Liver (tissue), 3 donors: ENCODE measurements at regions not wholly inside any gene's neighbourhood (a gene's known extent, or its start where the extent isn't known, plus 50 kb on each side); places are given as distances from the start of the nearest gene placed in this dataset.

Source experiments
- ATF3 ChIP-seq: IDR thresholded peaks from 2 replicates; pipeline ENCODE4 v1.6.1; 2016; ENCODE audit warnings: antibody characterized with exemption
- CTCF ChIP-seq: fragments of 150-350 bp; IDR thresholded peaks from 2 replicates; pipeline ENCODE4 v1.5.1; 2017; ENCODE audit warnings: improper control_type of control experiment, low read depth, low read length; ENCODE audit not compliant: missing input control
- EGR1 ChIP-seq, 2 donors: IDR thresholded peaks; 2 replicates each; pipeline ENCODE4 v1.6.1; 2016 to 2018; ENCODE audit warnings: antibody characterized with exemption in 2 of 2, low read depth in 2 of 2
- HNF4A ChIP-seq, 2 donors: conservative IDR thresholded peaks; 2 replicates each; pipeline ENCODE4 v1.6.1; 2016; ENCODE audit warnings: antibody characterized with exemption in 2 of 2, mild to moderate bottlenecking in 2 of 2
- JUND ChIP-seq, 2 donors: IDR thresholded peaks; 2 replicates each; pipeline ENCODE4 v1.6.1; 2016; ENCODE audit warnings: antibody characterized with exemption in 2 of 2
- MAX ChIP-seq: IDR thresholded peaks from 2 replicates; pipeline ENCODE4 v1.6.1; 2016; ENCODE audit warnings: antibody characterized with exemption
- NR2F2 ChIP-seq: IDR thresholded peaks from 2 replicates; pipeline ENCODE4 v1.6.1; 2016; ENCODE audit warnings: antibody characterized with exemption
- RAD21 ChIP-seq, 2 donors: IDR thresholded peaks; 2 replicates each; pipeline ENCODE4 v1.6.1; 2016; ENCODE audit warnings: antibody characterized with exemption in 2 of 2, mild to moderate bottlenecking in 2 of 2
- REST ChIP-seq: IDR thresholded peaks from 2 replicates; pipeline ENCODE4 v1.6.1; 2016; ENCODE audit warnings: antibody characterized with exemption, mild to moderate bottlenecking
- SP1 ChIP-seq: IDR thresholded peaks from 2 replicates; pipeline ENCODE4 v1.6.1; 2018; ENCODE audit warnings: antibody characterized with exemption, mild to moderate bottlenecking
- TAF1 ChIP-seq: conservative IDR thresholded peaks from 2 replicates; pipeline ENCODE4 v1.6.1; 2016; ENCODE audit warnings: antibody characterized with exemption, mild to moderate bottlenecking
- YY1 ChIP-seq: IDR thresholded peaks from 2 replicates; pipeline ENCODE4 v1.6.1; 2016; ENCODE audit warnings: antibody characterized with exemption, mild to moderate bottlenecking
- ZBTB33 ChIP-seq: IDR thresholded peaks from 2 replicates; pipeline ENCODE4 v1.6.1; 2016; ENCODE audit warnings: antibody characterized with exemption
- donor health status: healthy.
- donor health status: healthy.

GRCh38 chr12:107552263-107552662 lies 133.3 kb upstream of the PWP1 start:
- TF ChIP-seq CTCF: no peak
- no peak for TF ChIP-seq RAD21 (IDR thresholded peaks at IDR 0.05)
- TF ChIP-seq REST: no peak
- TF ChIP-seq ZBTB33: no peak
- no peak for TF ChIP-seq SP1
- TF ChIP-seq TAF1: no peak
- TF ChIP-seq MAX: no peak
- TF ChIP-seq JUND (IDR thresholded peaks at IDR 0.05): no peak
- TF ChIP-seq ATF3: no peak
- TF ChIP-seq YY1: no peak
- no peak for TF ChIP-seq EGR1 (IDR thresholded peaks at IDR 0.05; ENCODE audit: low read depth in 2 of 2)
- TF ChIP-seq HNF4A (conservative IDR thresholded peaks at IDR 0.05): no peak
- TF ChIP-seq NR2F2: no peak
